Small intestine (tissue), 7 donors: ENCODE measurements at regions not wholly inside any gene's neighbourhood (a gene's known extent, or its start where the extent isn't known, plus 50 kb on each side); places are given as distances from the start of the nearest gene placed in this dataset.

ENCODE experiments used
- DNase-seq, 2 donors: peaks; one replicate each; pipeline versions ENCODE4 v3.0.0 to v3.0.0-alpha.2; 2013
- FAIRE-seq: peaks from 2 replicates; lab custom pipeline; 2012; peaks lifted over from hg19 to GRCh38; lab: Jason Lieb, UNC
- H3K27ac ChIP-seq, 3 donors: one replicate each; pipeline ENCODE4 v1.5.1; 2013; ENCODE audit warnings: low read length in 2 of 3, mild to moderate bottlenecking in 2 of 3, control low read depth in 1 of 3, inconsistent platforms in 1 of 3, low read depth in 1 of 3, moderate library complexity in 1 of 3
- H3K27me3 ChIP-seq, 3 donors: one replicate each; pipeline ENCODE4 v1.6.1; 2013; ENCODE audit warnings: low read length in 3 of 3, inconsistent platforms in 1 of 3; ENCODE audit not compliant: control insufficient read depth in 3 of 3, insufficient read depth in 3 of 3
- H3K36me3 ChIP-seq, 3 donors: one replicate each; pipeline ENCODE4 v1.6.1; 2013; ENCODE audit warnings: low read length in 3 of 3, inconsistent platforms in 1 of 3, low read depth in 1 of 3, mild to moderate bottlenecking in 1 of 3, moderate library complexity in 1 of 3; ENCODE audit not compliant: control insufficient read depth in 3 of 3, insufficient read depth in 2 of 3
- H3K4me1 ChIP-seq, 3 donors: one replicate each; pipeline ENCODE4 v1.6.1; 2013; ENCODE audit warnings: low read length in 2 of 3, inconsistent platforms in 1 of 3, low read depth in 1 of 3, mild to moderate bottlenecking in 1 of 3, moderate library complexity in 1 of 3; ENCODE audit not compliant: control insufficient read depth in 3 of 3, insufficient read depth in 2 of 3
- H3K4me3 ChIP-seq, 3 donors: one replicate each; pipeline ENCODE4 v1.5.1; 2013; ENCODE audit warnings: low read length in 3 of 3, control low read depth in 1 of 3, inconsistent platforms in 1 of 3, low read depth in 1 of 3, mild to moderate bottlenecking in 1 of 3, moderate library complexity in 1 of 3
- H3K9me3 ChIP-seq, 2 donors: one replicate each; pipeline ENCODE4 v1.6.1; 2013; ENCODE audit warnings: low read depth in 1 of 2, low read length in 1 of 2; ENCODE audit not compliant: control insufficient read depth in 2 of 2, insufficient read depth in 1 of 2
- WGBS, 3 donors: extraction: QIAGEN DNeasy Blood & Tissue Kit; methylation state at CpG; one replicate each; pipeline ENCODE4 v1.1.7; 2013; 5-methylcytosine and 5-hydroxymethylcytosine counted together
- donor health status: healthy with polysubstance abuse.
- donor health status: control.
- donor health status: control.
- donor health status: Bipolar disorder and iron deficiency.
- donor health status: healthy.

DNA sequence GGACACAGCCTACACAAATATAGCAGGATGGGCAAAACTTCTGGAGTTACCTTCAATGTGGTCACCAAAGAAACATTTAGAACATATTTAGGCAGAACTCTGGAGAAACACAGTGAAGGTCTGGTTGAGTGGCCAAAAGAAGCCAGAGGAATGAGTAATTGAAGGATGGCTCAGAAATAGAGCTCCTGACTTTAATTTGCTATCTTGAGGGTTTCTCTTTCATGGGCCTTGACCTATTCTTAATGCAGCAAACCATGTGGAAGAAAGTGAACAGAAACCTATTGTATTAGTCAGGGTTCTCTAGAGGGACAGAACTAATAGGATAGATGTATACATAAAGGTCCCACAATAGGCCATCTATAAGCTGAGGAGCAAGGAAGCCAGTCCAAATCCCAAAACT is 650.5 kb downstream of the ACTL7B start:
- H3K4me1 ChIP-seq: peaks cover 0 to 3% (median 0%) of the 10 kb centered on the region in 3 donors
- H3K36me3 ChIP-seq: no peaks in the 10 kb centered on the region
- no peaks in the 10 kb centered on the region for H3K27me3 ChIP-seq
- DNase-seq (no peak), FAIRE-seq (no peak)
- H3K4me3 ChIP-seq: no peak overlapping the region
- no peak overlapping the region for H3K27ac ChIP-seq
- H3K9me3 ChIP-seq: no peaks in the 10 kb centered on the region

GRCh38 chr9:108197899-108198298 is 657.9 kb downstream of the ACTL7B start:
- Histone ChIP-seq H3K9me3 (peaks cover 0 to 6% of the 10 kb centered on the region in 2 donors), H3K27me3 (no peaks in the 10 kb centered on the region), H3K27ac (no peak overlapping the region), H3K36me3 (no peaks in the 10 kb centered on the region), H3K4me3 (no peak overlapping the region), H3K4me1 (peaks cover 0 to 2% (median 0%) of the 10 kb centered on the region in 3 donors)
- WGBS, 3 donors: 88 to 92% (median 90%) methylated on average over 1 of the region's 1 CpG
- DNase-seq: no peak
- no peak for FAIRE-seq

DNA sequence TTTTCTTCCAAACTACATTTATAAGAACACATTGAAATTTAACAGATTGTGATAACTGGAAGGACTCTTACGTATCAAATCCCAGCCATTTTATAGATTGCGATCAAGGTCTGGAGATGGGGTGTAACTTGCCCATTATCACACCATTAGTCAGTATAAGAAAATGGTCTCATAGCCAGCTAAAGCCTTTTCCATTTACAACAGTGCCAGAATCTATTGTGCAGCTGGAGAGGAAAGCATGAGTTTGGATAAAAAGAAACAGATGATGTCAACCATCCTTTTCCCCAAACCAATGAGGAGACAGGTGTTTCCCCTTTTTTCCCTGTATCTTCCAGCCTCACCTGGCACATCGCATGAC is 658.8 kb downstream of the ACTL7B start:
- DNase-seq (no peak), FAIRE-seq (no peak)
- no peak overlapping the region for H3K4me3 ChIP-seq
- peaks cover 0 to 2% (median 0%) of the 10 kb centered on the region in 3 donors for H3K4me1 ChIP-seq
- no peaks in the 10 kb centered on the region for H3K27me3 ChIP-seq
- WGBS, 3 donors: 77 to 94% (median 85%) methylated on average over 3 of the region's 3 CpGs
- no peaks in the 10 kb centered on the region for H3K36me3 ChIP-seq
- H3K27ac ChIP-seq: no peak overlapping the region
- peaks cover 0 to 6% of the 10 kb centered on the region in 2 donors for H3K9me3 ChIP-seq

DNA sequence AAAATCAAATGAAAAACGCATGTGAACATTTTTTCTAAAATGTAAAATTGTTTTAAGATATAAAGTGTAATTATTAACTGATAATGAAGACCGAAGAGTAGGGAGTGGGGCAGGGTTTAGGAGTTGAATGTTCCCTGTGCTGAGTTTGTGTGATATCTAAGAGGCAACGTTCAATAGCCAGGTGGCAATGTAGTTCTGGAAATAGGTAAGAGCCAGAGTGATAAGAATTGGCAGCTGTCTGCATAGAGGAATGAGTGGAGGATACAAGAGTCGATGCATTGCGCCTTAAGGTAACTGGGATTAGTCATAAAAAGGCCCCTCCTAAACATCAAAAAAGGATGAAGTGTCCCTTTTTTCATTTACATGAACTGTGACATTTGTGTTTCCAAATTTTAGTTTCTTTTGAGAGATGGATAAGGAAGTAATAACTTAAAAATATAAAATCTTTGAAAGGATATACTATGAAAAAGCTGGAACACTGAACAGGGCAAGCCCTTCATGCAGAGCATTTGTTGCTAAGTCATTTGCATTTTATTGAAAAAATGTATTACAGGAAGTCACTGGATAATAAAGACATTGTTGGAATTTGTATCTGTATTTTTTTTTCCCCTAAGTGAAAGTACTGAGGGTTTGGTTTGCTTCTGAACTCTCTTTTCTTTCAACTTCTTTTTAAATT is 659.3 kb downstream of the ACTL7B start:
- WGBS, 3 donors: 20 to 62% (median 29%) methylated on average over 5 of the region's 5 CpGs
- peaks cover 0 to 2% (median 0%) of the 10 kb centered on the region in 3 donors for H3K4me1 ChIP-seq
- no peaks in the 10 kb centered on the region for H3K36me3 ChIP-seq
- no peaks in the 10 kb centered on the region for H3K27me3 ChIP-seq
- DNase-seq: peak; percentile 36 to 78
- H3K9me3 ChIP-seq: peaks cover 0 to 6% of the 10 kb centered on the region in 2 donors
- no peak for FAIRE-seq
- no peak overlapping the region for H3K4me3 ChIP-seq
- H3K27ac ChIP-seq: no peak overlapping the region

DNA sequence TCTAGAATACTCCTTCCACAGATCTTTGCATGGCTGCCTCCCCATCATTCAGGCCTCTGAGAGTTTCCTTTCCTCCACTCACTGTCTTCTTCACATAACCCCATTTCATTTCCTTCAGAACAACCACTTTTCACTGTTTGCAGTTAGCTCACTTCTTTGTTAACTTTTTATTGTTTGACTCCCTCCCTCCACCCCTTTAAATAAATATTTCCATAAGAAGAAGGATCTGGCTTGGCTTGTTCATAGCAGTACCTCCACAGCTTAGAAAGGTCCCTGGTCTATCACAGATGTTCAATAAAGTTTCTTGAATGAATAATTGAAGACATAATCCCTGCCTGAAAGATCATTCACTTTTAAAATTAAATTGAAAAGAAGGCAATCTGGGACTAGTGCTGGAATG is 661.6 kb downstream of the ACTL7B start:
- H3K9me3 ChIP-seq: peaks cover 0 to 4% of the 10 kb centered on the region in 2 donors
- H3K27ac ChIP-seq: no peak overlapping the region
- no peaks in the 10 kb centered on the region for H3K27me3 ChIP-seq
- peaks cover 0 to 2% (median 0%) of the 10 kb centered on the region in 3 donors for H3K4me1 ChIP-seq
- FAIRE-seq (no peak), DNase-seq (no peak)
- H3K4me3 ChIP-seq: no peak overlapping the region
- no peaks in the 10 kb centered on the region for H3K36me3 ChIP-seq

GRCh38 chr9:108193026-108193710 is 662.6 kb downstream of the ACTL7B start:
- no peak for FAIRE-seq
- peaks cover 0 to 2% (median 0%) of the 10 kb centered on the region in 3 donors for H3K4me1 ChIP-seq
- no peaks in the 10 kb centered on the region for H3K36me3 ChIP-seq
- 80 to 88% (median 82%) methylated on average over 8 of the region's 8 CpGs for WGBS, 3 donors
- H3K27me3 ChIP-seq: no peaks in the 10 kb centered on the region
- no peak overlapping the region for H3K4me3 ChIP-seq
- no peak for DNase-seq
- no peaks in the 10 kb centered on the region for H3K9me3 ChIP-seq
- no peak overlapping the region for H3K27ac ChIP-seq

- no peak for DNase-seq
- no peaks in the 10 kb centered on the region for H3K36me3 ChIP-seq
- FAIRE-seq: no peak
- no peaks in the 10 kb centered on the region for H3K27me3 ChIP-seq
- no peak overlapping the region for H3K27ac ChIP-seq
- H3K9me3 ChIP-seq: no peaks in the 10 kb centered on the region
- peaks cover 0 to 2% (median 0%) of the 10 kb centered on the region in 3 donors for H3K4me1 ChIP-seq
- H3K4me3 ChIP-seq: no peak overlapping the region
- 72 to 74% (median 72%) methylated on average over 4 of the region's 4 CpGs for WGBS, 3 donors
Observed at GRCh38 chr9:108191065-108191464, 664.7 kb downstream of the ACTL7B start.

- DNase-seq (no peak), FAIRE-seq (no peak)
- peaks cover 0 to 9% (median 1%) of the 10 kb centered on the region in 3 donors for H3K4me1 ChIP-seq
- H3K27me3 ChIP-seq: no peaks in the 10 kb centered on the region
- no peak overlapping the region for H3K27ac ChIP-seq
- 83 to 93% (median 88%) methylated on average over 2 of the region's 2 CpGs for WGBS, 3 donors
- H3K9me3 ChIP-seq: no peaks in the 10 kb centered on the region
- no peak overlapping the region for H3K4me3 ChIP-seq
- H3K36me3 ChIP-seq: no peaks in the 10 kb centered on the region
Observed at GRCh38 chr9:108188976-108189375, 666.8 kb downstream of the ACTL7B start.
